ENCODE measurements at regions not wholly inside any gene's neighbourhood (a gene's known extent, or its start where the extent isn't known, plus 50 kb on each side); places are given as distances from the start of the nearest gene placed in this dataset.
"Not testable (repeated sequence)": the region's sequence is repeated elsewhere in the genome, so short reads cannot be mapped to it uniquely, and the experiment has no call there.

GRCh38 chr3:27779176-27779575, 57.1 kb upstream of the EOMES start:
- TF ChIP-seq GATA1 (IDR thresholded peaks at IDR 0.05; ENCODE audit: low read depth, low read length) = no peak
- TF ChIP-seq POLR2A (IDR thresholded peaks at IDR 0.05; ENCODE audit: low read length) = no peak
- DNase-seq = no peak

DNA sequence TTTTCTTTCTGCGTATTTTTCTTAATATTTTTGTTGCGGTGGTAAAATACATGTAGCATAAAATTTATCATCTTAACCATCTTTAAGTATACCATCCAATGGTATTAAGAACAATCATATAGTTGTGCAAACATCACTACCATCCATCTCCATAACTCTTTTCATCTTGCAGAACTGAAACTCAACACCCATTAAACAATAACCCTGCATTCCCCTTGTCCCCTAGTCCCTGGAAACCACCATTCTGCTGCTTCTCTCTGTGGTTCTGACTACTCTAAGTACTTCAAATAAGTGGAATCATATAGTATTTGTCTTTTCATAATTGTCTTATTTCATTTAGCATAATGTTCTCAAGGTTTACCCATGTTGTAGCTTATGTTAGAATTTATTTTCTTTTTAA, 67.3 kb upstream of the EOMES start:
- DNase-seq = no peak

DNA sequence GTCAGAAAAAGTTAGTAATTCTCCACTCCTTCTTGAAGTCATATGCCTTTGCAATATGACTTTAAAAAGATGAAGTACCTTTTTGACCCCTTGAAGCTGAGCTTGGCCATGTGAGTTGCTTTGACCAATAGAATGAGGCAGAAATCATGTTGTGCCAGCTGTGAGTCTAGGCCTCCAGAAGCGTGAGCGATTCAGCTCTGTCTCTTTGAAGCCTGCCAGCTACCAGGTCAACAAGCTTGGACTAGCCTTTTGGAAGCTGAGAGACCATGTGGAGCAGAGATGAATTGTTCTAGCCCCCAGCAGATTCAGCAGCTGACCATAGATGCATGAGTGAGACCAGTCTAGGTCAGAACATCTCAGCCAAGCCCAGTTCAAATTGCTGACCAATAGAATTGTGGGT, 69.8 kb upstream of the EOMES start:
- DNase-seq = no peak
- no peak for TF ChIP-seq POLR2A (IDR thresholded peaks at IDR 0.05; ENCODE audit: low read length)

More for the DNA sequence above, 67.3 kb upstream of the EOMES start:
- TF ChIP-seq POLR2A (IDR thresholded peaks at IDR 0.05; ENCODE audit: low read length) (no peak), GATA1 (IDR thresholded peaks at IDR 0.05; ENCODE audit: low read depth, low read length) (no peak)

DNA sequence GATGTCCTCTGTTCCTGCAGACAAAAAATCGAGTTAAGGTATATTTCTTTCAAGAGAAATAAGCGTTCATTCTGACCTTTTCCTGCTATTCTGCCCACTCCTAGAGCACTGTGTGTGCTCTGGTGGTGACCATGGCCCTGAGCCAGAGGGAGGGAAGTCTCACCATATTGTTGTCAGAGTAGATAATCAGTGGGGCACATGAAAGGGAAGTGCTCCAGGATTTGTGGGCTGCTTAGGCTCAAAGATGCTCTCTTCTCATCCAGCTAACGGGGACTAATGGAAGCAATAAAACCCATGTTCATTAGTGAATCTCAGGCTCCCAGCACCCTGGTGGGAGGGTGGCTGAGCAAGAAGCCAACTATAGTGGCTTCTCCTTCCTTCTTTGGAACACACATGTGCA, 70.7 kb upstream of the EOMES start:
- TF ChIP-seq POLR2A (IDR thresholded peaks at IDR 0.05; ENCODE audit: low read length) = no peak
- TF ChIP-seq GATA1 (IDR thresholded peaks at IDR 0.05; ENCODE audit: low read depth, low read length) = no peak
- DNase-seq = no peak

DNA sequence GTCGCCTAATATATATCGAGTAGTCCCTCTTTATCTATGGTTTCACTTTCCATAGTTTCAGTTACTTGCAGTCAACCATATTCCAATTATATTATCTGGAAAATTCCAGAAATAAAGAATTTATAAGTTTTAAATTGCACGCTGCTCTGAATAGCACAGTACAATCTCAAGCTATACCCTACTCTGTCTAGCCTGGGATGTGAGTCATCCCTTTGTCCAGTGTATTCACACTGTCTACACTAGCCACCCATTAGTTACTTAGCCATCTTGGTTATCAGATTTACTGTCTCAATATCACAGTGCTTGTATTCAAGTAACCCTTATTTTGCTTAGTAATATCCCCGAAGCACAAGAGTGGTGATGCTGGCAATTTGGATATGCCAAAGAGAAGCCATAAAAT, 72.1 kb upstream of the EOMES start:
- DNase-seq = no peak
- no peak for TF ChIP-seq GATA1 (IDR thresholded peaks at IDR 0.05; ENCODE audit: low read depth, low read length)
- no peak for TF ChIP-seq POLR2A (IDR thresholded peaks at IDR 0.05; ENCODE audit: low read length)

DNA sequence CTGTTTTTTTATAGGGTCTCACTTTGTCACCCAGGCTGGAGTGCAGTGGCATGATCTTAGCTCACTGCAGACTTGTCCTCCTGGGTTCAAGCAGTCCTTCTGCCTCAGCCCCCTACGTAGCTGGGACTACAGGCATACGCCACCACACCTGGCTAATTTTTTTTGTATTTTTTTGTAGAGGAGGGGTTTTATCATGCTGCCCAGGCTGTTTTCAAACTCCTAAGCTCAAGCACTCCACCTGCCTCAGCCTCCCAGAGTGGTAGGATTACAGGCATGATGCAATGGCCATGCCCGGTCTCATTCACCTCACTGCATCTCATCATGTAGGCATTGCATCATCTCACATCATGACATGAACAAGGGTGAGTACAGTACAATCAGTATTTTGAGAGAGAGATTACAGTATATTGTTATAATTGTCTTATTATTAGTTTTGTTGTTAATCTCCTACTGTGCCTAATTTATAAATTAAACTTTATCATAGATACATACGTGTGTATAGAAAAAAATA, 74.3 kb upstream of the EOMES start:
- TF ChIP-seq POLR2A (IDR thresholded peaks at IDR 0.05; ENCODE audit: low read length) (no peak), GATA1 (IDR thresholded peaks at IDR 0.05; ENCODE audit: low read depth, low read length) (no peak)
- no peak for DNase-seq

DNA sequence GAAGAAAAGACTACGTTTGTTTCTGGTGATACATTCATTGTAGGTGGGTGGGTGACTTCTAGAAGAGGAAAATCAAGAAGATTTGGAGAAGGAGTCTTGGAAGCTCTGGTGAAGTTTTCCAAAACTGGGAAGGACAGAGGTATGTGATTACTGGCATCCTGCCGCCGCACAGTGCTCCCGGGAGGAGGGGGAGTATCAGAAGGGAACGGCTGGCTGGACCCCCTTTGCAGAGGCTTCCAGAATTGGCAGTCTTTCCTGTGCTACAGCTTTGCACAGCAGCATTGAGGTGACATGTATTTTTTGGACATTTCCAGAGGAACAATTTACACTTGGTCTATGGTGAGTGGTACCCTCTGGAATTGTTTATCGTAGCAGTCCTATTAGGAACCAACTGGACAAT, 75.7 kb upstream of the EOMES start:
- no peak for TF ChIP-seq GATA1 (IDR thresholded peaks at IDR 0.05; ENCODE audit: low read depth, low read length)
- no peak for TF ChIP-seq POLR2A (IDR thresholded peaks at IDR 0.05; ENCODE audit: low read length)
- no peak for DNase-seq

DNA sequence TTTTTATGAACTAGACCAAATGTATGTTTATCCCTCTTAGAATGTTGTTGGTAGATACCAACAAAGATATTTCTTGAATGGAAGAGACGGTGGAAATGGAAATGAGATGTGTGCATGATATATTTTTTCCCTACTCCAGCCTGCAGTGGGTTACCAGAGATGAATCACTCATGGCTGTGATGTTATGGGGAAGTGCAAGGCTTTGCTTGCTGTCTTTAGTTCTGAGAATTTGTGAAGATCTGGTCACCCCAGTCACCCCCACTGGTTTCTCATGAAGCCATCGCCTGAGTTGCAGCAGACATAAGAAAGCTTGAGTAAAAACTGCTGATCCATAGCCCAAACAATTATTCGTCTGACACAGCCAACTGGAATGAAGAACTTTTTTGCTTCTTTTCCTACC, 78.1 kb upstream of the EOMES start:
- DNase-seq = no peak
- no peak for TF ChIP-seq GATA1 (IDR thresholded peaks at IDR 0.05; ENCODE audit: low read depth, low read length)
- TF ChIP-seq POLR2A (IDR thresholded peaks at IDR 0.05; ENCODE audit: low read length) = no peak

DNA sequence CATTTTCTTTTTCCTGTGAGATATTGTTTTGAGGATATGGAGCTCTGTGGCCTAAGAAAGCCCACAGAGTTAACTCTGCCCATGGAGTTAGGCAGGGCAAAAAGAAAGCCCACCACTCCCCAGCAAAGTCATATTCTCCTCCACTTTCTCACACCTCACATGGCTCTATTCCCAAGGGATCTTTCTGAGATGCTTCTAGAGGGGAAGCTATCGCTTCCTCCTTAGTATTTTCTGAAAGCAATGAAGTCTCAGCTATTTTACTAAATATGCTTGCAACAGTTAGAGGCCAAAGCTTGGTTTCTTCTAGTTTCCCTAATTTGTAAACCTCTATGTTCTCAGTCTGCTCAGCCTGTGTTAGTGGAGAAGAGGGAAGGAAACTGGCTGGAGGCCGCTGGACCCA, 80.3 kb upstream of the EOMES start:
- no peak for DNase-seq
- TF ChIP-seq GATA1 (IDR thresholded peaks at IDR 0.05; ENCODE audit: low read depth, low read length) (no peak), POLR2A (IDR thresholded peaks at IDR 0.05; ENCODE audit: low read length) (no peak)

DNA sequence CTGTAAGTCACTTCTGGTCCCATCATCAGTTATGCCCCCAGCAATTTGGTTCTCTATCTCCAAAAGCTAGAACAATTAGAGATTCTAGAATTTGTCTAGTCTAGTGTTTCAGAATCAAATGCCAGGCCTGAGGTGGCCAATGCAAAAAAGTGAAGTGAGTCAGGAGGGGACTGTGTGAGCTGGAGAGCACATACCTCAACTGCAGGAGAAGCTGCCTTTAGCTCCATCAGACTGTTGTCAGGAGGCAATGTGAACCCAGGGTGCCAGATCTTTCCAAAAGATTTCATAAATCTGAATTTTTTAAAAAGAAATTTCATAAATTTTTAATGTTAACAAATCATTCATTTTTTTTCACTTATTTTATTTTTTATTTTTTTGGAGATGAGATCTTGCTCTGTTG, 80.7 kb upstream of the EOMES start:
- TF ChIP-seq POLR2A (IDR thresholded peaks at IDR 0.05; ENCODE audit: low read length) (no peak), GATA1 (IDR thresholded peaks at IDR 0.05; ENCODE audit: low read depth, low read length) (no peak)
- no peak for DNase-seq

GRCh38 chr3:27805282-27805681, 83.2 kb upstream of the EOMES start:
- TF ChIP-seq GATA1 (IDR thresholded peaks at IDR 0.05; ENCODE audit: low read depth, low read length) (no peak), POLR2A (IDR thresholded peaks at IDR 0.05; ENCODE audit: low read length) (no peak)

GRCh38 chr3:27813255-27813654, 91.1 kb upstream of the EOMES start:
- TF ChIP-seq POLR2A (IDR thresholded peaks at IDR 0.05; ENCODE audit: low read length) = no peak
- no peak for TF ChIP-seq GATA1 (IDR thresholded peaks at IDR 0.05; ENCODE audit: low read depth, low read length)
- no peak for DNase-seq

More at GRCh38 chr3:27805282-27805681, 83.2 kb upstream of the EOMES start:
- DNase-seq = no peak

DNA sequence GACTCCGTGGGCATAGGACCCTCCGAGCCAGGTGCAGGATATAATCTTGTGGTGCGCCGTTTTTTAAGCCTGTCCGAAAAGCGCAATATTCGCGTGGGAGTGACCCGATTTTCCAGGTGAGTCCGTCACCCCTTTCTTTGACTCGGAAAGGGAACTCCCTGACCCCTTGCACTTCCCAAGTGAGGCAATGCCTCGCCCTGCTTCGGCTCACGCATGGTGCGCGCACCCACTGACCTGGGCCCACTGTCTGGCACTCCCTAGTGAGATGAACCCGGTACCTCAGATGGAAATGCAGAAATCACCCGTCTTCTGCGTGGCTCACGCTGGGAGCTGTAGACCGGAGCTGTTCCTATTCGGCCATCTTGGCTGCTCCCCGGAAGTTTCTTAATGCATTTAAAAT, 99.5 kb upstream of the EOMES start:
- DNase-seq = not testable (repeated sequence)

DNA sequence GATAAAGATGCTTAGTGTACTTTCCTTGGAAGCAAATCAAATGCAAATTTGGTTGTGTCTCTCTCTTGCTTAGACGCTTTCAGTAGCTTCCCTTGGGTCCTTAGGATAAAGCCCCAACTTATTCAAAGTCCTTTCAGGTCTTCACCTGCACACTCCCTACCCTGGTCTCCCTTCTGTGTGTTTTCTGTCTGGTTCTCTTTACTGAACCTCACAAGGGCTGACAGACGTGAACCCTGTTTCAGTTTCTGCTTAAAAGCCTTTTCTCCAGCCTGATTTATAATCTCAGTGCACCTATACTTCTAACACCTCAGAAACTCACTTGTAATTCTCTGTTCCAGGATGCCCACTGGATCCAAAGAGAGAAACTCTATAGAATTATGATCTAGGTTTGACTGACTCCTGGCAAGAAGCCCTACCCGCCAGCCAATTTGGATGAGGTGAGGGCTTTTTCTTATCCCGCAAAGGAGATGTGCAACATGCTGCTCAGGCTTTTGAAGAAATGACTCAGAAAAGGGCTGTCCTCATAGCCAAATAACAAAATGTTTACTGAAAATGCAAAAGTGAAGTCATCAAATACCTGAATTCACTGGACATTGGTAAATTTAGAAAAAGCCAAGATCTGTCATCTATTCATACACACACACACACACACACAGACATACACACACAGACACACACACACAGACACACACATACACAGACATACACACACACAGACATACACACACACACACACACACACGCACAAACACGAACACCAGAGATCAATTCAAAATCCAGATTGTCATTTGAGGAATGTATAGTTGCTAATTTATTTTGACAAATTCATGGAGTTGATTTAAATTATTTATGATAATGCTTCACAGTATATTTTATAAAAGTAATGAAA, 102.4 kb upstream of the EOMES start:
- no peak for TF ChIP-seq POLR2A (IDR thresholded peaks at IDR 0.05; ENCODE audit: low read length)
- TF ChIP-seq GATA1 (IDR thresholded peaks at IDR 0.05; ENCODE audit: low read depth, low read length) = no peak
- DNase-seq = no peak

- DNase-seq = no peak
- no peak for TF ChIP-seq POLR2A (IDR thresholded peaks at IDR 0.05; ENCODE audit: low read length)
- no peak for TF ChIP-seq GATA1 (IDR thresholded peaks at IDR 0.05; ENCODE audit: low read depth, low read length)
Observed at GRCh38 chr3:27826448-27826847, 104.3 kb upstream of the EOMES start.
